ENCODE measurements at regions not wholly inside any gene's neighbourhood (a gene's known extent, or its start where the extent isn't known, plus 50 kb on each side); places are given as distances from the start of the nearest gene placed in this dataset.

DNA sequence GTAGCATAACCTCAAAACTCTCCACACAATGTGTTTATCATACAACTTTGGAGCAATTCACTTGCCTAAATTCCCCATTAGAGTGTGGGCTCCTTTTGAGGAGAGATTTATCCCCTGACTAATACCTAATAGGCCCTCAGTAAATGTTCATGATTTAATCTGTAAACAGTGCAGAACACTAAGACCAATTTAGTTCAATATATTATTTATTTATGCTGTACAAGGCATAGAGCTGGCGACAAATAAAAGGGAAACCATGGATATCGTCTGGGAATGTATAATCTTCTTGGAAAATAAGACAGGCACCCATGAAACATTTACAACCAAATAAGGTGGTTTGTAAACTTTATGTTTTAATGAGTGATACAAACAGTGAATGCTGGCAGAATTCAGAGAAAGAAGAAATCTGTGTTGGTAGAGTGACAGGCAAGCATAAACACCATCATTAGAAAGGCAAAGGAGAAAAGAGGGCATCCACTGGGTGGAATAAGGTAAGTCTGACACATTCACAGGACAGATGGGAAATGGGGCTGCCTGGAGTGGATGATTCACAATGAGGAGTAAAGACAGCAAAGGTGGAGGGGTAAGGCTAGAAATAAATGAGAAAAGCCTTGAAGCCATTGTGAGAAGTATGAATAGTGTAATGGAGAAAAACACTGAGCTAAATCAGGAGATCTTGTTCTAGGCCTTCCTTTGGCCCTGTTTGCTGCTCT, 106.1 kb upstream of the MIR17HG start:
- H3K27me3 ChIP-seq (ENCODE audit: control insufficient read depth, low read length) = 0 out of 2 replicates have a peak, but pooled peaks cover 2% of the 10 kb centered on the region
- H3K79me2 ChIP-seq (ENCODE audit: control insufficient read depth, low read length) = no peaks in the 10 kb centered on the region
- no peaks in the 10 kb centered on the region for H3K9me3 ChIP-seq (ENCODE audit: control insufficient read depth, insufficient read depth, low read length)
- H3K4me1 ChIP-seq (ENCODE audit: control insufficient read depth, low read length) = no peaks in the 10 kb centered on the region
- H3K4me3 ChIP-seq (ENCODE audit: low read length) = no peak overlapping the region
- no peak for TF ChIP-seq CTCF (IDR thresholded peaks at IDR 0.05; ENCODE audit: low read depth, low read length, poor library complexity, severe bottlenecking)
- no peak for TF ChIP-seq EZH2phosphoT487 (IDR thresholded peaks at IDR 0.05; ENCODE audit: borderline replicate concordance, low read length)
- H4K20me1 ChIP-seq (ENCODE audit: control insufficient read depth, insufficient read depth, low read depth, low read length) = no peaks in the 10 kb centered on the region
- H3K27ac ChIP-seq (ENCODE audit: low read depth, low read length) = no peak overlapping the region
- H3F3A ChIP-seq (ENCODE audit: control insufficient read depth, insufficient read depth) = no peaks in the 10 kb centered on the region
- H3K4me2 ChIP-seq (ENCODE audit: low read length) = no peak overlapping the region
- no peaks in the 10 kb centered on the region for H3K9me2 ChIP-seq (replicated peaks; ENCODE audit: control insufficient read depth, low read length)
- no peaks in the 10 kb centered on the region for H3K36me3 ChIP-seq (ENCODE audit: control insufficient read depth, low read length)

DNA sequence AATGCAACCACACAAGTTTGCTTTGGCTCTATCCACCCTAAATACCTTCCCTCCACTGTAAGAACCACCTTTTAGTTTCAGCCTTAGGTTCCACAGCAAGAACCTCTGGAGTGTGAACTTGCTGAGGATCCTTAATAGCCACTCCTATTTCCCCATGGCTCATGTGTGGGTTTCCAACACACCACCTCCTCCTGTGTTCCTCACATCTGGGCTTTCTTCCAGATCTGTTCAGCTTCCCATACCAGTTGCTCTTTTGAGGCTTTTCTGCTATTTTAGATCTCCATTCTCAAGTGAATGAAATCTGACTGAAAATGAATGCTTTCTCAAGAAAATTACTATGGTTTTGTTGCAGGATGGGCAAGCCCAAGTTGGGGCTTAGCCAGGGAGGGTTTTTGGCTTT, 104.8 kb upstream of the MIR17HG start:
- Histone ChIP-seq H3F3A (ENCODE audit: control insufficient read depth, insufficient read depth) (no peaks in the 10 kb centered on the region), H3K4me1 (ENCODE audit: control insufficient read depth, low read length) (no peaks in the 10 kb centered on the region), H3K4me2 (ENCODE audit: low read length) (no peak overlapping the region), H3K9me2 (replicated peaks; ENCODE audit: control insufficient read depth, low read length) (no peaks in the 10 kb centered on the region), H3K36me3 (ENCODE audit: control insufficient read depth, low read length) (no peaks in the 10 kb centered on the region), H4K20me1 (ENCODE audit: control insufficient read depth, insufficient read depth, low read depth, low read length) (no peaks in the 10 kb centered on the region), H3K4me3 (ENCODE audit: low read length) (no peak overlapping the region), H3K27me3 (ENCODE audit: control insufficient read depth, low read length) (0 out of 2 replicates have a peak, but pooled peaks cover 2% of the 10 kb centered on the region), H3K27ac (ENCODE audit: low read depth, low read length) (no peak overlapping the region), H3K9me3 (ENCODE audit: control insufficient read depth, insufficient read depth, low read length) (no peaks in the 10 kb centered on the region), H3K79me2 (ENCODE audit: control insufficient read depth, low read length) (no peaks in the 10 kb centered on the region)
- TF ChIP-seq EZH2phosphoT487 (IDR thresholded peaks at IDR 0.05; ENCODE audit: borderline replicate concordance, low read length) = no peak
- TF ChIP-seq CTCF (IDR thresholded peaks at IDR 0.05; ENCODE audit: low read depth, low read length, poor library complexity, severe bottlenecking) = no peak

DNA sequence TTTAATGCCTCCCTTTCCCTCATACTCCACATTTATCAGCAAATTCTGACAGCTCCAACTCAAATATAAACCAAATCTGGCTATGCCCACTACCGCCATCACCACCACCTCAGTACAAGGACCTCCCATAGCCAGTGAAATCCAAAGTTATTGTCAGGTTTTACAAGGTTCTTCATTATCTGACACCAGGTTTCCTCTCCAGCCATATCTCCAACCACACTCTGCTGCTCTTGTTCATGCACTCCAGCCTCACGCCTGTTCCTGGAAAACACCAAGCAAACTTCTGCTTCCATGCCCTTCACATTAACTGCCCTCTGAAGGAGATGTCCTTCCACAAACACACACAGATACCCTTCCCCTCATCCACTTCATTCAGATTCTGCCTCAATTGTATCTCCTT, 102.2 kb upstream of the MIR17HG start:
- H3K79me2 ChIP-seq (ENCODE audit: control insufficient read depth, low read length) = no peaks in the 10 kb centered on the region
- no peaks in the 10 kb centered on the region for H3K4me1 ChIP-seq (ENCODE audit: control insufficient read depth, low read length)
- no peaks in the 10 kb centered on the region for H3F3A ChIP-seq (ENCODE audit: control insufficient read depth, insufficient read depth)
- H3K4me3 ChIP-seq (ENCODE audit: low read length) = no peak overlapping the region
- H4K20me1 ChIP-seq (ENCODE audit: control insufficient read depth, insufficient read depth, low read depth, low read length) = no peaks in the 10 kb centered on the region
- no peak for TF ChIP-seq CTCF (IDR thresholded peaks at IDR 0.05; ENCODE audit: low read depth, low read length, poor library complexity, severe bottlenecking)
- TF ChIP-seq EZH2phosphoT487 (IDR thresholded peaks at IDR 0.05; ENCODE audit: borderline replicate concordance, low read length) = no peak
- no peak overlapping the region for H3K27ac ChIP-seq (ENCODE audit: low read depth, low read length)
- H3K9me2 ChIP-seq (replicated peaks; ENCODE audit: control insufficient read depth, low read length) = no peaks in the 10 kb centered on the region
- no peaks in the 10 kb centered on the region for H3K9me3 ChIP-seq (ENCODE audit: control insufficient read depth, insufficient read depth, low read length)
- H3K4me2 ChIP-seq (ENCODE audit: low read length) = no peak overlapping the region
- H3K27me3 ChIP-seq (ENCODE audit: control insufficient read depth, low read length) = 0 out of 2 replicates have a peak, but pooled peaks cover 2% of the 10 kb centered on the region
- H3K36me3 ChIP-seq (ENCODE audit: control insufficient read depth, low read length) = no peaks in the 10 kb centered on the region
